Muscle layer of duodenum (tissue), 2 donors: ENCODE measurements at regions not wholly inside any gene's neighbourhood (a gene's known extent, or its start where the extent isn't known, plus 50 kb on each side); places are given as distances from the start of the nearest gene placed in this dataset.

Source experiments
- H3K27ac ChIP-seq: one replicate; pipeline ENCODE4 v1.7.0; 2013; ENCODE audit warnings: mild to moderate bottlenecking, low read length
- H3K27me3 ChIP-seq: one replicate; pipeline ENCODE4 v1.7.0; 2013; ENCODE audit warnings: low read depth, mild to moderate bottlenecking, control low read depth, low read length
- H3K36me3 ChIP-seq, 2 donors: one replicate each; pipeline ENCODE4 v1.7.0; 2013; ENCODE audit warnings: low read length in 2 of 2, control low read depth in 1 of 2, mild to moderate bottlenecking in 1 of 2; ENCODE audit not compliant: insufficient read depth in 2 of 2, control insufficient read depth in 1 of 2
- H3K4me1 ChIP-seq, 2 donors: one replicate each; pipeline ENCODE4 v1.7.0; 2013; ENCODE audit warnings: low read length in 2 of 2, mild to moderate bottlenecking in 2 of 2, control low read depth in 1 of 2, moderate library complexity in 1 of 2; ENCODE audit not compliant: insufficient read depth in 2 of 2, control insufficient read depth in 1 of 2
- H3K4me3 ChIP-seq, 2 donors: one replicate each; pipeline ENCODE4 v1.7.0; 2013; ENCODE audit warnings: low read length in 2 of 2, low read depth in 1 of 2, mild to moderate bottlenecking in 1 of 2
- H3K9me3 ChIP-seq, 2 donors: one replicate each; pipeline ENCODE4 v1.7.0; 2013; ENCODE audit warnings: low read length in 2 of 2, control low read depth in 1 of 2, mild to moderate bottlenecking in 1 of 2; ENCODE audit not compliant: control insufficient read depth in 1 of 2
- donor health status: healthy.

DNA sequence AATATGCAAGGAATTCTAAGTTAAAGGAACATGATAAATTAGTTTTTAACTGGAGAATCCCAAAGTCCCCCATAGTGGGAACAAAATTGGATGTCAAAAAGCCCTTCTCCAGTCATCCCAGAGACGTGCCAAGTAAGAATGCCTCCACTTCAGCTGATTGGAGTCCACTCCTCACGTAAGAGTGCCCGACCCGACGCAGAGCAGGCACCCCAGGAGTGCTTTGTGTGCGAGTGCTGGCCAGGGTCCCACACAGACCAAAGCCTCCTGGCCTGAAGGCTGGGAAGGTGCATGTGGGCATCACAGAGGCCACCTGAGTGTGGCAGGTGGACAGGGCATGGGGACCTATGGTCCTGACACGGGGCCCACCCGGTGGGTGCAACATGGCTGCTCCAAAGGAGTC is 183.5 kb downstream of the GLI2 start:
- Histone ChIP-seq H3K27ac (no peak overlapping the region), H3K9me3 (no peaks in the 10 kb centered on the region)

DNA sequence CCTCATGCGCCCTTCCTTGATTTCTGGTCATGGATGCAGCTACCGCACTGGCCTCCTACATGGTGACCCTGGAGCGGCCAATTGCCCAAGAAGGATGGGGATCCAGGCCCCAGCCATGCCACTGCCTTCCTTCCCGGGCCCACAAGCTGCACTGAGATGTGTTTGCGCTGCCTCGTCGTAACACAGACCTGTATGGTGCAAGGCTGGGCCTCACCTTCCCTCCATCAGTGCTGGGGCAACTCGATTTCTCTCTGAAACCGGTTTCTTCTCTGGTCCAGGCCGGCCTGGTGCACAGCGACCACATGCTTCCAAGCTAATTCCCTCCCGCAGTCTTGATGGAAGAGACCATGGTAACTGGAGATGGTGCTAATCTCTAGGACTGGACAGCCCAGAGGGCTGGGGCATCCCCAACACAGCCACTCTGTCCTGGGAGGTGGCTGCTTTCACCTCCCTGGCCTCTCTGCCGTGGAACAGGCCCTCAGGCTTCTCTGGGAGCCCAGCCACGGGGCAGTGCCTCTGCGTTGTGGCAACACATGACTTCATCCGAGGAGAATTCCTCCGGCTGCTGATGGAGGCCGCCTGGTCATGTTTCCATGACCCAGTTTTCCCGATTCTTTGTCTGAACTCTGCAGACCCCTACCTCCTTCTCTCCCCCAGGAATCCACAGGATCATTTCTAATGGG is 184.2 kb downstream of the GLI2 start:
- H3K27ac ChIP-seq = no peak overlapping the region
- H3K9me3 ChIP-seq = no peaks in the 10 kb centered on the region
- H3K4me3 ChIP-seq = no peak overlapping the region
- no peaks in the 10 kb centered on the region for H3K27me3 ChIP-seq
- peaks cover 6 to 15% of the 10 kb centered on the region in 2 donors for H3K4me1 ChIP-seq
- no peaks in the 10 kb centered on the region for H3K36me3 ChIP-seq

More for the DNA sequence above, 183.5 kb downstream of the GLI2 start:
- H3K4me1 ChIP-seq = peaks cover 9 to 21% of the 10 kb centered on the region in 2 donors
- no peaks in the 10 kb centered on the region for H3K27me3 ChIP-seq
- no peak overlapping the region for H3K4me3 ChIP-seq
- H3K36me3 ChIP-seq = no peaks in the 10 kb centered on the region

DNA sequence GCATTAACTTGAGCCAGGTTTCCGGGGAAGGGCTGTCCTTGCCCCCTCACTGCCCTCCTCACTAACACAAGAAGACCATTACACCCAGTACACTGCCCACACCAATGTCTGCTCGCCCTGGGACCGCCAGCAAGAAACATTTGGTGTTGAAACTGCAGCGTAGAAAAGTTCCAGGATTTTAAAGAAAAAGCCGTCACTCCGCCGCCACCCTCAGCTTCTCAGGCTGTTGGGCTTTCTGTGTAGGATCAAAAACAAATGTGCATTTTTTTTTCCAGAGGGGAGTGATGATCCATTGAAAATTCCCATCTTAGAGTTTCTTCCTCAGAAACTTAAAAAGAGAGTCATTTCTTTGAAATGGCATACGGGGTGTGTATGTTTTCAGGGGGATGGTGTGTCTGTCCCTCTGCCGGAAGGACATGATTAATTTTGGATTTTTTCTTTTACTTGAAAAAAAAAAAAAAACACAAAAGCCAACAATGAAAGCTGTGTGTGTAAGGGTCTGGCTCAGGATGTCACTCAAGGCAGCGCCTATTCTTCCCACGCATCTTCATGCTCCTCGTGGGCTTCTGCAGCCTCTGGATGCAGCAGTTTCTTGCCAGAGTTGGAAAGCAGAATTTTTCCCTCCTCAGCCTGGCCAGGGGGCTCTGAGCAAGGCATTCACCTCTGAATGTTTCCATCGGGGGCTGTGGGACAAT is 184.9 kb downstream of the GLI2 start:
- no peaks in the 10 kb centered on the region for H3K27me3 ChIP-seq
- no peaks in the 10 kb centered on the region for H3K36me3 ChIP-seq
- H3K4me3 ChIP-seq = no peak overlapping the region
- no peaks in the 10 kb centered on the region for H3K9me3 ChIP-seq
- H3K4me1 ChIP-seq = peaks cover 5 to 8% of the 10 kb centered on the region in 2 donors
- H3K27ac ChIP-seq = no peak overlapping the region

DNA sequence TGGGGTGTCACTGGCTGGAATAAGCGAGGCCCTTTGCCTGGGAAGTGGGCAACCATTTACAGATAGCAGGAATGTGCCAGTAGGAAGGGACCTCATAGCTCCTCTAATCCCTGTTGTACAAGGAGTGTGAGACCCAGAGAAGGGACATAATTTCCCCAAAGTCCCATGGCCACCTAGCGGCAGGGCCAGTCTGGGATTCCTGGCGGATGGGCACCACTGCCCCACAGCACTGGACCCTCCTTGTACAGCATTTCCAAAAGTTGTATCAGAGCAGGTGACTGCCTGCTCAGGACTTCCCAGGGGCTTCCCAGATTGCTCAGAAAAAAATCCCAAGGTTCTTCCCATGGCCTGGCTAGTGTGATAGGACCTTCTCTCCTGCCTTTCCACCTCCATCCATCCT is 185.8 kb downstream of the GLI2 start:
- Histone ChIP-seq H3K36me3 (no peaks in the 10 kb centered on the region), H3K4me1 (peaks cover 0 to 5% of the 10 kb centered on the region in 2 donors), H3K27me3 (no peaks in the 10 kb centered on the region), H3K27ac (no peak overlapping the region), H3K9me3 (no peaks in the 10 kb centered on the region), H3K4me3 (no peak overlapping the region)

DNA sequence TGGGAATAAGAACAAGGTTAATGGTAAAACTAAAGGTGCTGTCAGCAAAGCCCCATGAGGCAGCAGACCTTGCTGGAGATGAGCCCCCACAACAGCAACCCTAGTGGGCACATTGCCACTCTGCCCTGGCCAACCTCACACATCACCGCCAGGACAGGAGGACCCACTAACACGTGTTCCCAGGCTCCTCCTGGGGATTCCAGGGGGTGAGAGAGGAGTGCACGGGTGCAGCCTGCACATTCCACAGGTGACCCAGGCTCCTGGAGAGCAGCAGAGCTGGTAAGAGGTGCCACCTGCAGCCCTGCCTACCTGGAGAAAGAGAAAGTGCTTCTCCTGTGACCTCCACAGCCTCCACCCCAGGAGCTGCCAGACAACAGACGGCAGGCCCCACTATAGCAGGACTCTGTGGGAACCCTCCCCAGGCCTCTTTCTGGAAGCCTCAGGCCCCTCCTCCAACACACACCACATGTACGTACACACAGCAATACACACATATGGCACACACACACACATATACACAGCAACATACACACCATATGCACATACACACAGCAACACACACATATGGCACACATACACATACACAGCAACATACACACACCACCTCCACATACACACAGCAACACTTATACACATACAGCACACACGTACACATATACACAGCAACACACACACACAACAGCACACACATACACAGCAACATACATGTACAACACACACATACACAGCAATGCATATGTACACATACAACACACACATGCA is 187.1 kb downstream of the GLI2 start:
- Histone ChIP-seq H3K9me3 (no peaks in the 10 kb centered on the region), H3K27ac (no peak overlapping the region), H3K27me3 (no peaks in the 10 kb centered on the region), H3K4me3 (no peak overlapping the region), H3K4me1 (peaks cover 0 to 5% of the 10 kb centered on the region in 2 donors), H3K36me3 (no peaks in the 10 kb centered on the region)

DNA sequence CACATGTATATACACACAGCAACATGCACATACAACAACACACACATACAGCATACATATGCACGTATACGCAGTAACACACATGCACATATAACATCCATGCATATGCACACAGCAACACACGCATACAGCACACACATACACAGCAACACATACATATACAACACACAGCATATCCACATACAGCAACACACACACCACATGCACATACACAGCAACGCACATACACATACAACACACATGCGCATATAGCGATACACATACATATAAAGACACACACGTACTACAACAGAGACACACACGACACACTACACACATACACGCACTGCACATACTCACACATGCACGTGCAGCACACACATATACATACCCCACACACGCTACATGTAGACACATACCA is 187.8 kb downstream of the GLI2 start:
- Histone ChIP-seq H3K4me3 (no peak overlapping the region), H3K27me3 (no peaks in the 10 kb centered on the region), H3K4me1 (peaks cover 0 to 5% of the 10 kb centered on the region in 2 donors), H3K36me3 (no peaks in the 10 kb centered on the region), H3K9me3 (no peaks in the 10 kb centered on the region), H3K27ac (no peak overlapping the region)

DNA sequence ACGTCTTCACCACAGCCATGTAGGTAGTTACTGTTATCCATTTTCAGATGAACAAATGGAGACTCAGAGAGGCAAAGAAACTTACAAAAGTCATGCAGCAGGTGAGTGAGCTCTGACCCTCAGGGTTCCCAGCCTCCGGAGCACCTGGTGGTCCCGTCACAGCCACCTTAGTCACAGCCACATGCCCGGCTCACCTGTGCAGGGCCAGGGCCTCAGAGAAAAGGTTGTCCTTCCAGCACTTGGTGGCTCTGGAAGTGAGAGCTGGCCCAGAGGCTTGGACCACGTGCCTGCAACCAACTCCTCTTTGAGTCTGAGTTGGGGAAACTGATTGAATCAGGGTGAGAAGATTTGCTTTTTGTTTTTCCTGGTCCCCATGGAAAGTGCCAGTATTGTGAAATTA is 189.3 kb downstream of the GLI2 start:
- Histone ChIP-seq H3K9me3 (no peaks in the 10 kb centered on the region), H3K27ac (no peak overlapping the region), H3K4me1 (peaks cover 0 to 4% of the 10 kb centered on the region in 2 donors), H3K36me3 (no peaks in the 10 kb centered on the region), H3K4me3 (no peak overlapping the region), H3K27me3 (no peaks in the 10 kb centered on the region)

DNA sequence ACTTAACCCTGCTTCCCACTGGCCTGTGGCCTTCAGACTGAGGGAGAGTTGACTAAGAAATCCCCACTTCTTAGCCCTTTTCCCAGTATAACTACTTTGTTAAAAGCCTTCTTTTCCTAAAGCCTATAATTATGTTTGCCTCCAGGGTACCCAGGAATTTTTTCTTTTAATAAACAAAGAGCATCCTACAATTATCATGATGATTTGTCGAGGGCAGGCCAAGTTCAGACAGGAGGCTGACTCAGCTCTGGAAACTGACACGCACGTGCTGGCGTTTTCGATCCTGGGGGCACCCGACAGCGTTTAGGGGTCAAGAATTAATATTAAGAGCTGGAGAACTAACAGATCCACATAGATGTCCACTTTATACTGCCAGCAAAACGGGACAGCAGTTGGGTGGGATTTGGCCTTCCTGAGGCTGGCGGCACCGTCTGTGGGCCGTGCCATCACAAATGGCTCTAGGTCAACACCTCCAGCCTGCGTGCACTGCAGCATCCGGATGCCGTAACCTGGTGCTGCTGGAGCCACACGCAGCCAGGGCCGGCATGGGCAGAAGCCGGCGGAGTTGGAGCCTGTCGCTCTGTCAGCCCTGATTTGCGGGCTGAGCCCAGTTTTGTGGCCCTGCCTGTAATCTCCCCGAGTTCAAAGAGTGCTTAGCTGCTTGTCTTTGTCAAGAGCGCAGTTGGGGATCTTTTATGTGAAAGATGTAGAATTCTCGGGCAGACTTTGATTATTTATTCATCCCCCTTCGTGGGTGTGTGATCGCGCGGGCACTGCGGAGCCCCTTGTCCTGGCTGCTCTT is 191.0 kb downstream of the GLI2 start:
- Histone ChIP-seq H3K4me3 (no peak overlapping the region), H3K9me3 (no peaks in the 10 kb centered on the region), H3K36me3 (no peaks in the 10 kb centered on the region), H3K4me1 (no peaks in the 10 kb centered on the region), H3K27ac (no peak overlapping the region), H3K27me3 (no peaks in the 10 kb centered on the region)

DNA sequence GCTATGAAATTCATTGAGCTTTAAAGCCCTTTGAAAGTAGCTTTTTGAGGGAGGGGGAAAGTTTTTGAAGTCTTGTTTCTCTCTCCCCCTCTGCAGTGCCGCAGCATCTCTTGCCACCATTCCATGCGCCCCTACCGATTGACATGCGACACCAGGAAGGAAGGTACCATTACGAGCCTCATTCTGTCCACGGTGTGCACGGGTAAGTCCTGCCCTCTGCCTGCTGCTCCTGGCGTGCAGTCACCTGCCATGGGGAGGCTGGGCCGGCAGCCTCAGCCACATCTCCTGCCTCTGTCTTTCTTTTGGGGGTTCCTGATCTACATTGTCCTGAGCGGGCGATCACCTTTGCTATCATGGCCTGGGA is 191.6 kb downstream of the GLI2 start:
- H3K27ac ChIP-seq = no peak overlapping the region
- H3K36me3 ChIP-seq = no peaks in the 10 kb centered on the region
- H3K4me1 ChIP-seq = no peaks in the 10 kb centered on the region
- no peak overlapping the region for H3K4me3 ChIP-seq
- H3K27me3 ChIP-seq = no peaks in the 10 kb centered on the region
- H3K9me3 ChIP-seq = no peaks in the 10 kb centered on the region

DNA sequence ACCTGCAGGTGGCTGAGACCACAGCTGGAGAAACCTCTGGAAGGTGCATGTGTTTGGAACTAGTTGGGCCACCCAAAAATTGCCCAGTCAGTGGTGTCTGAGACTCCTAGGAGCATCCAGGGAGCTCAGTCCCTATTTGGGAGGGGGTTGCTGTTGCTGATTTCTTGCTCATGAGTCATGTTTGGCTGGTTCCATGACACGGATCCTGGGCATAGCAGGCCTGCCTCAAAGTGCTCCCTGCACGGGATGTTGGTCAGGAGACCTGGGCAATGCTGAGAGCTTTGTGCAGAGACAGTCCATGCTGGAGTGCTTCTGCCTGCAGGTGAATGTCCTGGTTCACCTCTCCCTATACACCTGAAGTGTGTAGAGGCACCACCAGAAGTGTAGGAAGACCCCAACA is 194.2 kb downstream of the GLI2 start:
- Histone ChIP-seq H3K36me3 (no peaks in the 10 kb centered on the region), H3K9me3 (no peaks in the 10 kb centered on the region), H3K4me1 (peaks cover 6 to 8% of the 10 kb centered on the region in 2 donors), H3K4me3 (no peak overlapping the region), H3K27ac (no peak overlapping the region), H3K27me3 (peaks cover under 1% of the 10 kb centered on the region)

DNA sequence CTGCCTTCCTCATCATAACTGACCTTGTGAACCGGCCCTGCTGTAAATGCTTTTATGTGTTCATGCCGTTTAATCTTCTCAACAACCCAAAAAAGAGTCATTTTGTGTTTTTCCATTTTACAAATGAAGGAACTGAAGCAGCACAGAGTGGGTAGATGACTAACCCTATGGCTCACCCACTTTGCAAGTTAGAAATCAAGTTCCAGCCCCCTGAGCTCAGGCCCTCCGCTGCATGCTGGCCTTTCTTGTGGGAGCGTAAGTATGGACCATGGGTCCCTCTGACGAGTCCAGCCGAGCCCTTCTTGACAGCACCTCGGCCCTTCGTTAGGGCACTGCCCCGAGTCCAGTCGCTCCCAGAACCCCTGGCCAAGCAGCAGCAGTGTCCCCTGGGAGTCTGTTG is 194.6 kb downstream of the GLI2 start:
- Histone ChIP-seq H3K4me3 (no peak overlapping the region), H3K9me3 (no peaks in the 10 kb centered on the region), H3K27me3 (peaks cover 4% of the 10 kb centered on the region), H3K27ac (no peak overlapping the region), H3K36me3 (no peaks in the 10 kb centered on the region), H3K4me1 (peaks cover 10 to 12% of the 10 kb centered on the region in 2 donors)
